DMS53 treated with DMSO at 0.1 percent for 48 hours (cell line): ENCODE measurements at regions not wholly inside any gene's neighbourhood (a gene's known extent, or its start where the extent isn't known, plus 50 kb on each side); places are given as distances from the start of the nearest gene placed in this dataset.
"Not testable (repeated sequence)": the region's sequence is repeated elsewhere in the genome, so short reads cannot be mapped to it uniquely, and the experiment has no call there.

Source experiments
- DNase-seq: peaks from one replicate; lab custom pipeline; 2025; ENCODE audit not compliant: unreplicated experiment; lab: John Stamatoyannopoulos, UW

DNA sequence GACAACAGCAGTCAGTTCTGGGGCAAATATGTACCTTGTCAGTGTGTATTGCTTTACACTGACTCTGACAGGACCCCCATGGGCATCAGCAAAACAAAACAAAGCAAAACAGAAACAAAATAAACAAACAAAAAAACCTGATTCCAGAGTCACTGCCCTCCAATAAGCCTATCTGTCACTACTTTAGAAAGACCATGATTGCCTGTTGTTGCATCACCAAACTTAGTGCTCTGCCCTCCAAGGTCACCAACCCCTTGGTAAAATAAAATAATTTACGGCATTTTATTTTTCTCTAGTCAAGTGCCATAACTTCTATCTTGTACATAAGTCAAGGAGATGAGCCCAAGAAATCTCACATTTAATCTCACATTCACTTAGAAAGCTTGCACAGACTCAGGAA is 120.9 kb upstream of the ADAMTS3 start:
- DNase-seq = no peak

DNA sequence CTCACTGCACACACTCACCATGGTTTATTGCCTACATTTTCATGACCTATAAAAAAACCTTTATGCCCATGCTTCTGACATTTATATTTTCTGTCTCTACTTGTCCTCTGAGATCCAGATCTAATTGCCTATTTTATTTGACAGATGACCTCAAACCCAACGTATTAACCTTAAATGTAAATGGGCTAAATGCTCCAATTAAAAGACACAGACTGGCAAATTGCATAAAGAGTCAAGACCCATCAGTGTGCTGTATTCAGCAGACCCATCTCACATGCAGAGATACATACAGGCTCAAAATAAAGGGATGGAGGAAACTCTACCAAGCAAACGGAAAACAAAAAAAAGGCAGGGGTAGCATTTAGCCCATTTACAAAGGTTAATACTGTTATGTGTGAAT is 117.4 kb upstream of the ADAMTS3 start:
- not testable (repeated sequence) for DNase-seq

DNA sequence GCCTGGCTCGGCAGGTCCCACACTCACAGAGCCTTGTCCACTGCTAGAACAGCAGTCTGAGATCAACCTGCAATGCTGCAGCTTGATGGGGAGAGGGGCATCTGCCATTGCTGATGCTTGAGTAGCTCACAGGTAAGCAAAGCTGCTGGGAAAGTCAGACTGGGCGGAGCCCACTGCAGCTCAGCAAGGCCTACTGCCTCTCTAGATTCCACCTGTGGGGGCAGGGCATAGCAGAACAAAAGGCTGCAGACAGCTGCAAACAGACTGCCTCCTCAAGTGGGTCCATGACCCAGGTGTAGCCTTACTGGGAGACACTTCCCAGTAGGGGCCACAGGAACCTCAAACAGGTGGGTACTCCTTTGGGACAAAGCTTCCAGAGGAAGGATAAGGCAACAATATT is 110.6 kb upstream of the ADAMTS3 start:
- peak; percentile 65 for DNase-seq

DNA sequence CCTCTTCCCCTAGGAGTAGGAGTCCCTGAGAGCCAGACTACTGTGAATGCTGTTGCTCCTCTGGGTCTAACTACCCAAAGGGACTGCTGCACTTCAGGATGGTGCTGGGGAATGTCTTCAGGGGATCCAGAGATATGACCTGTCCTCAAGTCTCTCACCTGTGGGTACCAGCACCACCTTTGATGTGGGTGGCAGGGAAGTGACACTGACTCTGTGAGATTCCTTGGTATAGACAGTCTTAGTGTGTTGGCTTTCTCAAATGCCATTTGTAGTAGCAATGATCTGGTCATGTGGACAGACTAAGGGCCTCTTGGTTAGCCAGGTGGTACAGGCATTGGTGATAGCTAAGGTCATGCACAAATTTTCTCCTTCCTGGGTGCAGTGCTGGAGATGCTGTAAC is 108.9 kb upstream of the ADAMTS3 start:
- no peak for DNase-seq

DNA sequence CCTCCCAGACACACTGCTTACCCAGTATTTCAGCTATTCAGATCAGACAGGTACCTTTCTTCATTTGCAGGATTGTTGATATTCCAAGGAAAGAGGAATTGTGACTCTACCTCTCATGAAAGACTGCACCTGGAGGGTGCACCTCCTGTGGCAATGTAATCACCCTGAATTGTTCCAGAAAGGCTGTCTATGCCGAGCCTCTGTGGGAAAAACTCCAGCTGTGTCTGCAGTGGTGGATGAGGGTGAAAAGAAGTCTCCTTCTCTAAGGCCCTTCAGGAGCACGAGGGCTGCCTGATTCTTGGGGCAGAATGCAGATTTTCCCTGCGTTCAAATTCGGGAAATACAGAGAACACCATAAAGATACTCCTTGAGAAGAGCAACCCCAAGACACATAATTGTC is 108.2 kb upstream of the ADAMTS3 start:
- no peak for DNase-seq

DNA sequence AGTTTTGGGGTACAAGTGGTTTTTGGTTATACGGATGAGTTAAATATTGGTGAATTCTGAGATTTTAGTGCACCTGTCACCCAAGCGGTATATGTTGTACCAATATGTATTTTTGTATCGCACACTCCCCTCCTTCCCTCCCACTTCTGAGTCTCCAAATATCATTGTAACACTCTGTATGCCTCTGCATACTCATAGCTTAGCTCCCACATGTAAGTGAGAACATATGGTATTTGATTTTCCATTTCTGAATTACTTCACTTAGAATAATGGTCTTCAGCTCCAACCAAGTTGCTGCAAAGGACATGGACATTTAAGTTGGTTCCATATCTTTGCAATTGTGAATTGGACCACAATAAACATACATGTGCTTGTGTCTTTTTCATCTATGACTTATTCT is 103.0 kb upstream of the ADAMTS3 start:
- DNase-seq = no peak

DNA sequence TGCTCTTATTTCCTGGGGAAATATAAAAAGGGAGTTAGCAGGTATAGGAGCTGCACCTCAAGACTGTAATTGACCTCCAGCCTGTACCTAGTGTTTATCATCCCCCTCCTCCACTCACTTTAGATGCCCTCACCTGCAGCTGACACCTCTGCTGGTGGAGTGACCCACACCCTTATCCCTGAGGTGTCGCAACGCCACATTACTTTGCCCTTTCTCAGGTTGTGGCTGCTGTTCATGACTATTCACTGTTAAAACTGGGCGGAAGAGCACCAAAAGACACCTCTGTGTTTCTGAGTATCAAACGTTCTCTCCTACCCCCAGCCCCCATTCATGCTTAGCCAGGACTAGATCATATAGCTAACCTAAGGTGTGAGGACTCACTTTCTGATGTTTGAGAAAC is 101.5 kb upstream of the ADAMTS3 start:
- DNase-seq = no peak

DNA sequence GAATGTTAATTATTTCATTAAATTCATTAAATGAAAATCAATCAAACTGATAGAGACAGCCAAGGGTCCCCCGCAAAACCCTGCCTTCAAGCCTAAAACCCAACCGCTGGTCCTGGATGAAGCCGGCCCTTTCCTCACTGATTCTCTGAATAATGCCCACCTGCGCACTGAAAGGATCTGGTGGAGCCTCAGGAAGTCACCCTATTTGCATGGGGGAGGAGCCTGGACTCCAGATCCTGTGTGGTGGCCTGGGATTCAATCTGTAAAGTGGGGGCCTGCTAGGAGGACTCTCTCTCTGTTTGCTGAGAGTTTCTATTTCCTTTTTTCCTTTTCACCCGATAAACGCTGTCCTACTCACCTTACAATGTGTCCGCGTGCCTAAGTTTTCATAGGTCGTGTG is 97.9 kb upstream of the ADAMTS3 start:
- no peak for DNase-seq

DNA sequence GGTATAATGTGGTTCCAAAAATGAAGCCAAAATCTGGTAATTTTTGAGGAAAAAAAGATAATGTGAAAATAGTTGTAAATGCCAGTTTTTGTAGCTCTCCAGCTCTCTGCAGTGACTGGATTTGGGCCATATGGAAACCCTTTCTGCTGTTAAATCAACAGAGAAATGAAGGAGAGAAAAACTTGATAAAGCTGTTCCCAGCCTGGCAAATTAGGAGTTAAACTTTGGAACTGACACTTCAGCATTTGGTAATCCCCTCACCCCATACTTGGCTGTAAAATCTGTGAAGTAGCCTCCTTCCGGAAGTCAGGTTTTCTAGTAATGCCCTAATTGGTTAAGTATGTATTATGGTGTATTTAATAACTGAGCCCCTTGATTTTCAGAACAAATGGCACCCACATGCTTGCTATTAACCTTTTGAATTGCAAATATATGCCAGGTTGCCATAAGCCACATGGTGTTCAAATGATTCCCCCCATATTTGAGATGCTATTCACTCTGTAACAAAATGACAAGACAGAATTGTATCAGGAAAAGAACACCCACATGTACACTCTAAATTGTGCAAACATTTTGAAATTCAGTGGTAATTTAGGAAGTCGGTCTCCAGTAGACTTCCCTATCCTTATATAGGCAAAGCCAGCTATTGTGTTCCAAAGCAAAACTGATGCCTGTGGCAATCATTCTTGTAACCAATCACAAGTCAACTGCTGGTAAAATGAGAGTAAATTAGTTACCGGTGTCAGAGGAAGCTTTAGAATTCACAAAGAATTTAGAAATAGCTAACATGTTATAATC is 96.3 kb upstream of the ADAMTS3 start:
- DNase-seq = no peak

DNA sequence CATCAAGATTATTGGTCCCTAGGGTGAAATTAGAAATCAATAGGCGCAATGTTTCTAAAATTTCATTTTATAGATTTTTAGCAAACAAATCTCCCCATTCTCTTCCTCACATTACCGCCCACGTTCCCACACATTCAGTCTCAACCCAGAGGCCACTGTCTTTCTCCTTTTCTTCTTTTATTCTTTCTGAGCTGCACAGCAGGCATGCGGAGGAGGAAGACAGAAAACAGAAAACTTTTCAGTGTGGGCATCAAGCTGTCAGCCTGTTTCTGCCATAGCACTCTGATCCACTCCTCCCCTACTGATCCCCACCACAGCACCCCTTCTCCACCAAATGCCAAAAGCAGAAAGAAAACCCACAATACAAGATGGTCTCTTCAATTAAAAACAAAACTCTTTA is 94.8 kb upstream of the ADAMTS3 start:
- no peak for DNase-seq

DNA sequence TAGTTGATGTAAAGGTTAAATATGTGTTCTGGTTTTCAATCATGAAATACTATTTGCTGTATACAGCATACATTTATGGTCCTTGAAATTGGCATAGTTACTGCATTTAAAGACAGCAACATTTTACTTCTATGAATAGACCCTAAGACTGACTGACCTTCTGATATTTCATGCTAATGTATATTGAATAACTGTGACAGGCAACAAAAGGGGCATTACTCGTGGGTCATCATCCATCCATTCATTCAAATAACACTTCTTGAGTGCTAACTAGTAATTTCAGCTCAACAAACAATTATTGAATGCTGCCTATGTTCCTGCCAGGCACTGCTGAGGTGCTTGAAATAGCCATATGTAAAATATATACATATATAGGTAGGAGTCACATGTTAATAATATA is 92.8 kb upstream of the ADAMTS3 start:
- no peak for DNase-seq

DNA sequence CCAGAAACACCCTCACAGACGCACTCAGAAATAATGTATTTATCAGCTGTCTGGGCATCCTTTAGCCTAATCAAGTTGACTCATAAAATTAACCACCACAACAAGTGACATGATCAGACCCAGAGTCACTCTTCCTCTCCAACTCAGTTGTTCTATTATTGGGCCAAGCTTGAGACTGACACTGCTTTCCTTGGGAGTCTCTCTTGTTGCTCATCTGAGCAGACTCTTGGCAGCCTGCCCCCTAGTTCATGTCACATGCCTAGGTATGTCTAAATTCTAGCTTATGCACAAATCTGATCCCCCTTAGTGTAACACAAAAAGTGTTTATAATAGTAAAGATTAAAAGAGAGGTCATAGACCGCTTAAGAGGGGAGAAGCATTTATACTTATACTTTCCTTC is 72.6 kb upstream of the ADAMTS3 start:
- DNase-seq = no peak

DNA sequence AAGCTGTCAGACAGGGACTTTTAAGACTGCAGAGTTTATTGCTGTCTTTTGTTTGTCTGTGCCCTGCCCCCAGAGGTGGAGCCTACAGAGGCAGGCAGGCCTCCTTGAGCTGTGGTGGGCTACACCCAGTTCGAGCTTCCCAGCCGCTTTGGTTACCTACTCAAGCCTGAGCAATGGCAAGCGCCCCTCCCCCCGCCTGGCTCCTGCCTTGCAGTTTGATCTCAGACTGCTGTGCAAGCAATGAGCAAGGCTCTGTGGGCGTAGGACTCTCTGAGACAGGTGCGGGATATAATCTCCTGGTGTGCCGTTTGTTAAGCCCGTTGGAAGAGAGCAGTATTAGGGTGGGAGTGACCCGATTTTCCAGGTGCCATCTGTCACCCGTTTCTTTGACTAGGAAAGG is 67.8 kb upstream of the ADAMTS3 start:
- DNase-seq = not testable (repeated sequence)

DNA sequence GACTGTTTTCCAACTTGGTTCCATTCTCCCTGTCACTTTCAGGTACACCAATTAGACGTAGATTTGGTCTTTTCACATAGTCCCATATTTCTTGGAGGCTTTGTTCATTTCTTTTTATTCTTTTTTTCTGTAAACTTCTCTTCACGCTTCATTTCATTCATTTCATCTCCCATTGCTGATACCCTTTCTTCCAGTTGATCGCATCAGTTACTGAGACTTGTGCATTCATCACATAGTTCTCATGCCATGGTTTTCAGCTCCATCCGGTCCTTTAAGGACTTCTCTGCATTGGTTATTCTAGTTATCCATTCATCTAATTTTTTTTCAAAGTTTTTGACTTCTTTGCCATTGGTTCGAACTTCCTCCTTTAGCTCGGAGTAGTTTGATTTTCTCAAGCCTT is 66.9 kb upstream of the ADAMTS3 start:
- not testable (repeated sequence) for DNase-seq

DNA sequence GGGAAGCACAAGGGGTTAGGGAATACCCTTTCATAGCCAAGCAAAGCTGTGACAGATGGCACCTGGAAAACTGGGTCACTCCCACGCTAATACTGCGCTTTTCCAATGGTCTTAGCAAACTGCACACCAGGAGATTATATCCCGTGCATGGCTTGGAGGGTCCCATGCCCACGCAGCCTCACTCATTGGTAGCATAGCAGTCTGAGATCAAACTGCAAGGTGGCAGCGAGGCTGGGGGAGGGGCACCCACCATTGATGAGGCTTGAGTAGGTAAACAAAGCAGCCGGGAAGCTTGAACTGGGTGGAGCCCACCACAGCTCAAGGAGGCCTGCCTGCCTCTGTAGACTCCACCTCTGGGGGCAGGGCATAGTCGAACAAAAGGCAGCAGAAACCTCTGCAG is 63.2 kb upstream of the ADAMTS3 start:
- not testable (repeated sequence) for DNase-seq

DNA sequence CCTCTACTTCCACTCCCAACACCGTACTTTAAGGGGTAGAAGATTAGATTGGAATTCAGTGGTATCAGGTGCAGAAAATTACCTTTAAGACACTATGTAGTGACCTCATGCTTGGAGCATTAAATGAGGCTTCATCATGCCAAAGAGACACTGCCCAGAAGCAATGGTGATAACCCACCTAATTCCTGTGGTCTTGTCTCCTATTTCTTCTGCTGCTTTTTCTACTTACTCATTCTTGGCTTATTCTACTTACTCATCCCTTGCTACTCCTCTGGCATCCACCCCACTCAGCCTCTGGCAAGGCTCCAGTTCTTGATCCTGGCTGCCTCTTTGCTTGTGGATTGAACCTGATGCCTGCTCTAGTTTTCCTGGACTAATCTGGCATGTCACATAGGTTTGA is 62.3 kb upstream of the ADAMTS3 start:
- DNase-seq = no peak

DNA sequence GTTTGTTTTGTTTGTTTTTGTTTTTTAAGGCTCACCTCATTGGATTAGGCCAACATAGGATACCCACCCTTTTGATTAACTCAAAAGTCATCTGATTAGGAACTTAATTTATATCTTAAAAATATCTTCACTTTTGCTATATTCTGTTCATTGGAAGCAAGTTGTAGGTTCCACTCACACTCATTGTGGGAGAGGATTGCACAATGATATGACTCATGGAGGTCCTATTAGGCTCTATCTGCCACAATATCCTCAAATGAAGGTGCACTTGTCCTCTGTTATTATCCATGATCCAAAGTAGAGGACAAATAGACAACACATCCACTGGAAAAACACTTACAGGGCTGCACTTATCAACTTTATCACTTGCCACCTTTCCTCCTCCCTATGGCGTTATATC is 60.5 kb upstream of the ADAMTS3 start:
- no peak for DNase-seq

DNA sequence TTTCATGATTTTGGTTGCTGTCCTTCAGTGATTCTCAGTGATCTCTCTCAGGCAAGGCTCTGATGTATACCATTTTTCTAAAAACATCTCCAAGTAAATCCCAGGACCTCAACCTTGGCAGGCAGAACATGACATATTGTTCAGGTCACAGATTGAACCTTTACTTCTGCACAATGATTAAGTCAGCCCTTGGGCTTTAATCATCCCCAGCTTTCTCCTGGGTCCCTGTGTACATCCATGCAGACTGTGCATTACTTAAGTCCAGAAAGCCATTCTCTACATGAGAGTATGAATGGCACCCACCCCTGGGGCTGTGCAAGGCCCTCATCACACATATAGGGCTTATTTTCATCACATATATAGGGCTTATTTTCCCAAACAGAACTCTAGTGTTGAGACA is 58.7 kb upstream of the ADAMTS3 start:
- no peak for DNase-seq
